ENCODE measurements at regions not wholly inside any gene's neighbourhood (a gene's known extent, or its start where the extent isn't known, plus 50 kb on each side); places are given as distances from the start of the nearest gene placed in this dataset.

- TF ChIP-seq POLR2AphosphoS5 (IDR thresholded peaks at IDR 0.05; ENCODE audit: low read depth, low read length) (no peak), CTCF (IDR thresholded peaks at IDR 0.05) (no peak), TCF7L2 (IDR thresholded peaks at IDR 0.05; ENCODE audit: low read depth, low read length) (no peak), SIN3A (IDR thresholded peaks at IDR 0.05; ENCODE audit: borderline replicate concordance, insufficient read depth, low read depth, low read length) (no peak), REST (IDR thresholded peaks at IDR 0.05; ENCODE audit: insufficient read depth in 1 of 2, low read depth in 2 of 2, low read length in 1 of 2) (no peak)
- ChIA-PET CTCF (no interaction called here), POLR2A (no interaction called here)
- H3K4me1 ChIP-seq (ENCODE audit: control insufficient read depth, insufficient read depth, low read length) = no peaks in the 10 kb centered on the region
- no peak overlapping the region for H3K27ac ChIP-seq (ENCODE audit: low read length)
- H3K4me3 ChIP-seq (ENCODE audit: low read depth in 2 of 2, low read length in 2 of 2) = no peak overlapping the region
- no peaks in the 10 kb centered on the region for H3K27me3 ChIP-seq (ENCODE audit: control insufficient read depth, insufficient read depth, low read length)
- DNase-seq (ENCODE audit: low read depth, low spot score) (no peak), ATAC-seq (no peak)
- BruUV-seq (replicated peaks) = no TSS peak
- intact Hi-C loops (cut with micrococcal nuclease; ENCODE audit: unreplicated experiment) (no loop called here), in situ Hi-C loops (cut with HindIII; ENCODE audit: low pct_unique_long_range_greater_than_20kb, low sequenced_read_pairs) (no loop called here)
- no peaks in the 10 kb centered on the region for H3K9me3 ChIP-seq (ENCODE audit: control insufficient read depth, insufficient read depth, low read depth, low read length)
- H3K36me3 ChIP-seq (ENCODE audit: control insufficient read depth, insufficient read depth, low read length) = no peaks in the 10 kb centered on the region
These were observed 1121.3 kb downstream of the TBC1D22A start for GRCh38 chr22:47883757-47884156.

- CTCF ChIA-PET = no interaction called here
- H3K4me1 ChIP-seq (ENCODE audit: control insufficient read depth, insufficient read depth, low read length) = no peaks in the 10 kb centered on the region
- ATAC-seq = no peak
- no peak overlapping the region for H3K4me3 ChIP-seq (ENCODE audit: low read depth in 2 of 2, low read length in 2 of 2)
- no peak for DNase-seq (ENCODE audit: low read depth, low spot score)
- TF ChIP-seq POLR2AphosphoS5 (IDR thresholded peaks at IDR 0.05; ENCODE audit: low read depth, low read length) (no peak), SIN3A (IDR thresholded peaks at IDR 0.05; ENCODE audit: borderline replicate concordance, insufficient read depth, low read depth, low read length) (no peak), REST (IDR thresholded peaks at IDR 0.05; ENCODE audit: insufficient read depth in 1 of 2, low read depth in 2 of 2, low read length in 1 of 2) (no peak), CTCF (IDR thresholded peaks at IDR 0.05) (no peak), TCF7L2 (IDR thresholded peaks at IDR 0.05; ENCODE audit: low read depth, low read length) (no peak)
- intact Hi-C loops (cut with micrococcal nuclease; ENCODE audit: unreplicated experiment) = no loop called here
- no peaks in the 10 kb centered on the region for H3K36me3 ChIP-seq (ENCODE audit: control insufficient read depth, insufficient read depth, low read length)
- no peaks in the 10 kb centered on the region for H3K27me3 ChIP-seq (ENCODE audit: control insufficient read depth, insufficient read depth, low read length)
- in situ Hi-C loops (cut with HindIII; ENCODE audit: low pct_unique_long_range_greater_than_20kb, low sequenced_read_pairs) = no loop called here
- no peaks in the 10 kb centered on the region for H3K9me3 ChIP-seq (ENCODE audit: control insufficient read depth, insufficient read depth, low read depth, low read length)
- no peak overlapping the region for H3K27ac ChIP-seq (ENCODE audit: low read length)
- POLR2A ChIA-PET = no interaction called here
- BruUV-seq (replicated peaks) = no TSS peak
These were observed 1116.9 kb downstream of the TBC1D22A start for GRCh38 chr22:47879346-47879745.

Data from Panc1 (cell line).